ENCODE measurements at regions not wholly inside any gene's neighbourhood (a gene's known extent, or its start where the extent isn't known, plus 50 kb on each side); places are given as distances from the start of the nearest gene placed in this dataset.

GRCh38 chr20:6566821-6567220 is 200.7 kb upstream of the BMP2 start:
- Histone ChIP-seq H3K4me1 (ENCODE audit: control insufficient read depth, insufficient read depth, low read length) (no peaks in the 10 kb centered on the region), H3K27me3 (ENCODE audit: control insufficient read depth, insufficient read depth, low read length) (no peaks in the 10 kb centered on the region), H3K27ac (ENCODE audit: low read length) (no peak overlapping the region), H3K4me3 (ENCODE audit: low read depth in 2 of 2, low read length in 2 of 2) (no peak overlapping the region), H3K9me3 (ENCODE audit: control insufficient read depth, insufficient read depth, low read depth, low read length) (no peaks in the 10 kb centered on the region), H3K36me3 (ENCODE audit: control insufficient read depth, insufficient read depth, low read length) (no peaks in the 10 kb centered on the region)
- intact Hi-C loops (cut with micrococcal nuclease; ENCODE audit: unreplicated experiment), result no loop called here
- ATAC-seq (no peak), DNase-seq (ENCODE audit: low read depth, low spot score) (no peak)
- in situ Hi-C loops (cut with HindIII; ENCODE audit: low pct_unique_long_range_greater_than_20kb, low sequenced_read_pairs), result no loop called here
- CTCF ChIA-PET, result no interaction called here
- POLR2A ChIA-PET, result no interaction called here
- TF ChIP-seq REST (IDR thresholded peaks at IDR 0.05; ENCODE audit: insufficient read depth in 1 of 2, low read depth in 2 of 2, low read length in 1 of 2), result no peak
- TF ChIP-seq SIN3A (IDR thresholded peaks at IDR 0.05; ENCODE audit: borderline replicate concordance, insufficient read depth, low read depth, low read length), result no peak
- no peak for TF ChIP-seq POLR2AphosphoS5 (IDR thresholded peaks at IDR 0.05; ENCODE audit: low read depth, low read length)
- TF ChIP-seq TCF7L2 (IDR thresholded peaks at IDR 0.05; ENCODE audit: low read depth, low read length), result no peak
- TF ChIP-seq CTCF (IDR thresholded peaks at IDR 0.05), result no peak
- BruUV-seq (replicated peaks), result no TSS peak

- DNase-seq (ENCODE audit: low read depth, low spot score), result peak; percentile 15
- H3K4me1 ChIP-seq (ENCODE audit: control insufficient read depth, insufficient read depth, low read length), result no peaks in the 10 kb centered on the region
- intact Hi-C loops (cut with micrococcal nuclease; ENCODE audit: unreplicated experiment) (no loop called here), in situ Hi-C loops (cut with HindIII; ENCODE audit: low pct_unique_long_range_greater_than_20kb, low sequenced_read_pairs) (no loop called here)
- ATAC-seq, result no peak
- no peaks in the 10 kb centered on the region for H3K27me3 ChIP-seq (ENCODE audit: control insufficient read depth, insufficient read depth, low read length)
- TF ChIP-seq REST (IDR thresholded peaks at IDR 0.05; ENCODE audit: insufficient read depth in 1 of 2, low read depth in 2 of 2, low read length in 1 of 2) (no peak), TCF7L2 (IDR thresholded peaks at IDR 0.05; ENCODE audit: low read depth, low read length) (no peak), POLR2AphosphoS5 (IDR thresholded peaks at IDR 0.05; ENCODE audit: low read depth, low read length) (no peak), SIN3A (IDR thresholded peaks at IDR 0.05; ENCODE audit: borderline replicate concordance, insufficient read depth, low read depth, low read length) (no peak), CTCF (IDR thresholded peaks at IDR 0.05) (no peak)
- H3K9me3 ChIP-seq (ENCODE audit: control insufficient read depth, insufficient read depth, low read depth, low read length), result no peaks in the 10 kb centered on the region
- ChIA-PET CTCF (no interaction called here), POLR2A (no interaction called here)
- no TSS peak for BruUV-seq (replicated peaks)
- H3K27ac ChIP-seq (ENCODE audit: low read length), result no peak overlapping the region
- H3K36me3 ChIP-seq (ENCODE audit: control insufficient read depth, insufficient read depth, low read length), result no peaks in the 10 kb centered on the region
- H3K4me3 ChIP-seq (ENCODE audit: low read depth in 2 of 2, low read length in 2 of 2), result no peak overlapping the region
Measured at GRCh38 chr20:6562111-6562510, 205.4 kb upstream of the BMP2 start.
